GM18498 (cell line): ENCODE measurements at regions not wholly inside any gene's neighbourhood (a gene's known extent, or its start where the extent isn't known, plus 50 kb on each side); places are given as distances from the start of the nearest gene placed in this dataset.

Source experiments
- ATAC-seq: cut with Tn5 transposase; IDR thresholded peaks from one replicate; pipeline ENCODE4 v1.9.1; 2021; ENCODE audit warnings: mild to moderate bottlenecking, moderate library complexity; ENCODE audit not compliant: unreplicated experiment

DNA sequence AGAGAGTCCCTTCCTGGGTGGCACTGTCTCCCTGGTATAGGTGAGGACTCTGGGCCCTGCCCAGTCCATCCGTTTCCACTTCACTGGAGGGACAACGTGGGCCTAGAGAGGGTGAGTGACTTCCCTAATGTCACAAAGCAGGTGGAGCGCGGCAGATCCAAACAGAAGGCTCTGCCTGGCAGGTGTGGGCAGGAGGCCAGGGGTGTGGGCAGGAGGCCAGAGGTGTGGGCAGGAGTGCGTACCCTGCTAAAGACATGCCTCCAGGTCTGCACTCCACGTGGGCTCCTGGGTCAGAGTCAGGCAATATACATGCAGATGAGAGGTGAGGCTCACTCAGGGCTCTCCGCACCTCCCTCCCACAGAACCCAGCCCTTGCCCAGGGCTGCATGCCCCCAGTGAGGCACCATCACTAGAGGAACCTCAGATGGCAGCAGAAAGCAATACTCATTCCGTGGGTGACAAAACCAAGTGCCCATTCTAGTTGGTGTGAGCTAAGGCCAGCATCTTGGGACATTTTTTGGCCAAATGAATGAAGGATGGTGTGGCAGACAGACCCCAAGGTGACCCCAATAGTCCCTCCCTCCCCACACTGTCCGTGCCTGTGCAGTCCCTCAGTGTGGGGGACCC lies 271.6 kb upstream of the RTL1 start:
- ATAC-seq: no peak

DNA sequence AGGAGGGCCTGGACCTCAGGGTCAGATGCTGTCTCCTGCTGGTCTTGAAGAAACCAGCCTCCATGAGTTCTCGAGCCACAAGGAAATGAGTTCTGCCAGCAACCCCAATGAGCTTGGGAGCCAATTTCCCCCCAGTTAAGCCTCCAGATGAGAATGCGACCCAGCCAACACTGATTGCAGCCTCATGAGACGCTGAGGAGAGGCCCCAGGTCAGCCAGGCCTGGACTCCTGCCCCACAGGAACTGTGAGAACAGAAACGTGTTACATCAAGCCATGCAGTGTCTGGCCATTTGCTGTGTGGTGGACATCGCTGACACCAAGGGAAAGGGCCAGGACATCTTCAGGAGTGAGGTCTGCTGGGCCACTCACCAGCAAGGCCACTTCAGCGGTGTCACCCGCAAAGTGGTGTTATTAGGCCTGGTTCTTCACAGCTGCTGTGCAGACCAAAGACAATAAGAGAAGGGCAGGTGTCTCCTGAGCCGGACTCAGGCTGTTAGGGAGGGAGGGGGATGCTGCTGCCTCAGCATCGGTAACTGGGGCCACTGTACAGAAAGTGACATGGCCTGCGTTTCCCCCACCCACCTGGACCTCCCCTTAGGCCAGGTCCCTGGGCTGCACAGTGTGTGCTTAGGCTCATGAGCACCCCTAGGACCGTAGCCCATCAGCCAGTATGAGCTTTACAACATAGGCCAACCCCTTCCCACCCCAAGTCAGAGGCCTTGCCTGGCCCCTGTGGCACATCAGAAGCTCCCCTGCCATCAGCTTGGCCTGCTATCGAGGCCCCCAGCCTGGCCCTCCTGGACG lies 272.4 kb upstream of the RTL1 start:
- ATAC-seq: no peak

DNA sequence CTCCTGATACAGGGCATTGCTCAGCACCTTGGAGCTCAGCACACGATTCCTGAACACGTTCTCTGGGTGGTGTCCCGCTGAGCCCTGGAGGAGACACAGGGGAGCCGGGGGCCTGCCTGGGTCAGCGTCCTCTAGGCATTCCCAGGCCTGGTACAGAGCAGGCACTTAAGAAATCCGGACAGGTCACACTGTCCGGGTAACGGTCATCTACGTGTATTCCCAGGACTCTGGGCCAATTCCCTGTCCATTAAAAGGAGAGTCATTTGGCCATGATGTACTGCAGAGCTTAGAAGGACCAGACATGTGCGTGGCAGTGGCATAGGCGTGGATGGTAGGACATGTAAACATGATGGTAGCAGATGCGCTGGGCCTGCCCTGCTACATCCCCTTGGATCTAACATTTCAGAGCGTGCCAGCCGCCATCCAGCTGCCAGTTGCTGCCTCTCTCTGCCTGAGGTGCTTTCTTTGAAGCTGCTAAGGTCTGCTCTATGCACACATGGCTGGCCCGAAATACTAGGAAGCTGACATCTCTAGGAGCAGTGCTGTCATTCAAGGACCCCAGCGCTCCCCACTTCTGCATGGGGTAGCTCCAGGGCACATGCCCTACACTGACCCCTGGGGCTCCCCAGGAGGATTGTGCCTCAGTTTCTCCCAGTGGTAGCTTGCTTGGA lies 273.1 kb upstream of the RTL1 start:
- ATAC-seq: no peak

DNA sequence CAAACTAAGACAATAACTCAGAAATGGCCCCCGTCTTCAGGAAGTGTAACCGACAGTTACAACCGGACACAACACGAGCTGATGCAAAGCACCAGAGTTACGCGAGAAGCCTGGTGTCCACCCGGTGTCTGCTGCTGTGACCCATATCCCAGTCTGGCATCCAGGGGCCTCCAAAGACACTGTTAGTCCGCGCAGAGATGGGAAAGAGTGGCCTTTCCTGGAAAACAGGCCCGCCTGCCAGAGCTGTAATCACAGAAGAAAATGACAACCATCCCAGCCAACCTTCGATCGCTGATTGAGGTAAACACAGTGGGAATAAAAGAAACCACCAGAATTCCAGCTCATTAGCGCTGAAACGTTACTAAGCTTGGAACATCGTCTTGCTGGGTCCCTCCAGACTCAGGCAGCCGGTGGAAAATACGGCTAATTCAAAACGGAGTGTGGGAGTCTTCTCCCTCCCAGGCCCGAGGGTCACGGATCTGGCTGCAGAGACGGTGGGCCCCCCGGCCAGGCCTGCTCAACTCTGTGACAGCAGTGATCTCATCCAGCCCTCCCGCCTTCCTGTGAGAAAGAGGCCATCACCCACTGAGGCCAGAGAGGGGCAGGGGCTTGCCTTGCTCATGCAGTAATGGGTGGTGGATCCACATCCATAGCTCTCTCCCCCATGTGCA lies 273.9 kb upstream of the RTL1 start:
- no peak for ATAC-seq

DNA sequence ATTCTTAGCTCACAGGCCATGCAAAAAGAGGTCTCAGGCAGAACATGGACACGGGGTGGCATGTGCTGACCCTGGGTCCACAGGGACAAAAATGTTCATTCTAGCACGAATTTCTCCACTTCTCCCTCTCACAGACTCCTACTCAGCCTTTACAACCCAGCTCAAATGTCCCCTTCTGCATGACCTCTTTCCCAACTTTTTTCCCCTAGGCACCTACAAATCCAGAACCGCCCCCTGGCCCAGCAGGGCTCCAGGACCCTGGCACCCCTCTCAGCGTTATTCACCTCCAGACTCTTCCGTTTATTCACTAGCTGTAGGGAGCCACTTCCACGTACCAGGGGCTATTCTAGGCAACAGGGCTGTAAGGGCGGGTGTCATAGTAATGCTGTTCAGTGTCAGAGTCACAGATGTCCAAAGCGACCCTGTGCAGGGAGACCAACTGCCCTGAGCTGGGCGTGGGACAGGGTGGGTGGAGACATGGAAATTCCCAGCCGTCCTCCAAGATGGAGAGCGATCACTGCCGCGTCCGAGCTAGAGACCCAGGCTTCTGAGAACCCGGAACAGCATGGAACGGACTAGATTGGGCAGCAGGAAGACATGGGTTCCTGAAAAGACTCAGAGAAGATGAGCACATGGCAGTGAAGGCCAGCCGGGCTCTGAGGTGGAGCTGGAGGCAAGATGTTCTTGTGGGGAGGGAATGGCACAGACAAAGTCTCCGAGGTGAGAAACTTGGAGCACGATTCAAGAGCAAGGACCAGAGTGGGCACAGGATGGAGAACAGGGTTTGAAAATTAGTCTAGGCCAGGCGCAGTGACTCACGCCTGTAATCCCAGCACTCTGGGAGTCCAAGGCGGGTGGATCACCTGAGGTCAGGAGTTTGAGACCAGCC lies 274.9 kb upstream of the RTL1 start:
- no peak for ATAC-seq

DNA sequence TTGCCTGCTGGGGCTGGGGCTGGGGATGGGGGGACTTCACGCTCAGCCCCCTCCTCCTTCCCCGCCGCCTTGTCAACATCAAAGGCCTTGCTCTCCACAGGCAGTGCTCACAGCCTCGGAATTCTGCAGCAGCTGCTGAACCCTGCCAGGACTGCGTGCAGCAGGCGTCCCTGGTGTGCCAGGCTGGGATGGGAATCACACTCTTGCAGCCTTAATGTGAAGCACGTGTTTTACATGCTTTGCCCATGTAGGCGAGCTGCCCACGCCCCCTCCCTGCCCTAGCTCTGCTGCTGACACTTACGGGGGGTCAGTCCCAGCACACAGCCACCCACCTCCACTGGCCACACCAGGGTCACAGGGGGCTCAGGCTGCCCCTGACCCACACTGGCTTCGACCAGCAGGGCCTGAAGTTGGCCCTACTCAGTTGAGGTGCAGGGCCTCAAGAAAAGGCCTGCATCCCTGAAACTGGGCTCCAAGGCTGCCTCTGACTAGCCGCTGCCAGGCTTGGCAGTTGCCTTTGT lies 276.2 kb upstream of the RTL1 start:
- no peak for ATAC-seq

DNA sequence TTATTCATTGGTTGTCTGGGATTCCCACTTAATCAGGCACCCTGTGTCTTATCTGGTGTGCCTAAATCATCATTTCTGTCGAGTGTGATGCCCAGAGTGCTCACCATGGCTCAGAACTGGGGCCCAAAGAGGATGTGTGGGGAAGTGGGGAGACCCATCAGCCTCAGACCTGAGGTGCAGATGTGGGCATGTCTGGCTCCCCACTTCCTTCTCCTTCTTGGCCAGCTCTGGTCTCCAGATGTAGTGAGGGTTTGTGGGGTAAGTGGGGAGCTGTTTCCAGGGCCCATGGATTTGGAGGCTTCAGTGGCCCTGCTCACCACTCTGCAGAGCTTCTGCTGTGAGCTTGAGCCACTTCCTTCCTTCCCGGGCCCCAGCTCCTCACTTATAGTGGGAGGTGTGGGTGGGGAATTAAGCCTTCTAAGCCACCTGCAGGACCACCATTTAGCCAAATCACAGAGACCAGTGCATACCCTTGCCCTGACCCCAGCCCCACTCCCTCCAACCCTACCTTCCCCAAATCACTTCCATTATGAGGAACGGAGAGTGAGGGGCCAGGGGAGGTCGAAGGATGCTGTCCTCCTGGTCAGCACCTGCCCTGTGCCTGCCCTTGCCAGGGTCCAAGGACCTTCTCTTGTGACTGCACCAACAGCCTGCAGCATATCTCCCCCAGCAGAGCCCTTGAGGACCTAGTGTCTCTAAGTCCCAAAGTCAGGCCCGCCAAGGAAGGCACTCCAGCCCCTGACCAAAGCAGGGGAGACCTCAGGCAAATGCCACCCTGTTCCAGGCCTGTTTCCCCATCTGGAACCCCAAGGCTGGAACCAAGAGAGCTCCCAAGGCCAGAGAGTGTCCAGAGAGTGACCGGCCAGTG lies 278.2 kb upstream of the RTL1 start:
- ATAC-seq: no peak

DNA sequence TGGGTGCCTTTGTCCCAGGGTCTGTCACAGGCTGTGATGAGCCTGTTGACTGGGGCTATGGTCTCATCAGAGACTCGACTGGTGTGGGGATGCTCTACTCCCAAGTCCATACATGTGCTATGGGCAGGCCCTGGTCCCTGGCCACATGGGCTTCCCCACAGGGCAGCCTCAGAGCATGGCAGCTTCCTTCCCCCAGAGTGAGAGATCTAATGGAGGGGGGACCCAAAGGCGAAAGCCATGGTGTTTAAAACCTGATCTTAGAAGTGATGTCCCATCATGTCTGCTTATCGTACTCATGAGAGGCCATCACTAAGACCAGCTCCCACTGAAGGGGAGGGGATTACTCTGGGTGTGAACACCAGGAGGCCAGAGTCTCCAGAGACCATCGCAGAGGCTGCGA lies 279.0 kb upstream of the RTL1 start:
- ATAC-seq: no peak

DNA sequence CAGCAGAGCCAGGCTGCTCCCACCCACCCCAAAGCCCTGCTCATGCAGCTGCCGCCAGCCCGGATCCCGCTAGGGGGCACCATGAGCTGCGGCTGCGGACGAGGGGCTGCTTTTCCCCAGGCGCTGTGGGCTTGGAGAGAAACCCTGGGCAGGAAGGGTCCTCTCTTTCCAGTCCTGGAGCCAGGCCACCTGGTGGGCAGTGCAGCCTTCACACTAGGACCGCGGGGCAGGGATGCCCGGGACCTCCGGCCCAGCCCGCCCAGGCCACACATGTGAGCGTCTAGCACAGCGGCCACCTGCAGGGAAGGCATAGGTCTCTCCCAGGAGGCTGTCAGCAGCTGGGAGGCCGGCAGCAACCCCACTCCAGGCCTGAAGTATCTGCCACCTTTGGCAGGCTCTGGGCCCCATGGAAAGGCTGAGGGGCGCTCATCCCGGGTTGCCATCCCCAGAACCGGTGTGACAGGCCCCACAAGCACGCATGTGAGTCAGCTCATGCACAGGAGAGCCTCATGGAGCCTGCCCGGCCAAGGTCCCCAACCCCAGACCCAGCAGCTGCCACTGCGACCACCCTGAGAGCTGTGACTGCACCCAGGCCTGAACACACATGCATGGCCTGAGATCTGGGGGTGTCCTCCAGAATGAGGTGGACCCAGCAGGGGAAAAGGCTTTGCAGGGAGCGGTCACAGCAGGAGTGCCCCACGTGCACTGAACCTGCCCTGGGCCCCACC lies 280.0 kb upstream of the RTL1 start:
- ATAC-seq: no peak

DNA sequence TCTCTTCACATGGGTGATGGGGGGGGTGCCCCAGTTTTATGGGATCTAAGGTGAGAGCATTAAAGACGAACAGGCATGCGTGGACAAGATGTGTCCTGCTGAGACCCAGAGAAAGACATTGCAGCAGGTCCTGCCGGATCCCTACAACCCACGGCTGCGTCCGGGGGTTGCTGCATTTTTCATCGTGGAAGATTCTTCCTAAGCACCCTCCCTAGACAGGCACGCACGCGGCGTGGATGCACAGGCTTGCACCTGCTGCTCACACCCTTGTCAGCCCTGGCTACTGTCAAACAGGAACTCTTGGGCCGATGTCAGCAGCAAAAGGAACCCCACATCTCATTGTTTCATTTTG lies 280.6 kb upstream of the RTL1 start:
- no peak for ATAC-seq

DNA sequence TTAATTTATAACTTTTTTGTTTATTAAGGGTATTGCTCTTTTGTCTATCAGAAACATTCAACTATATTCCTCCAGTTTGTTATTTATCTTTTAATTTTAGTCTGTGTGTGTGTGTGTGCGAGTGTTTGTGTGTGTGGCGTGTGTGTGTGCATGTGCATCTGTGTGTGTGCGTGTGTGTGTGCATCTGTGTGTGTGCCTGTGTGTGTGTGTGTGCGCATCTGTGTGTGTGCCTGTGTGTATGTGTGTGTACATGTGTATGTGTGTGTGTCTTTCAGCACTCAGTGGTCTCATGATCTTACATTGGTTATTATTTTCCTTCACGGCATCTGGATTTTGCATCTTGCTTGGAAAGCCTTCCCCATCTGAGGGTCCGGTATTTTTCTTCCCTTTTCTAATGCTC lies 281.1 kb upstream of the RTL1 start:
- no peak for ATAC-seq

DNA sequence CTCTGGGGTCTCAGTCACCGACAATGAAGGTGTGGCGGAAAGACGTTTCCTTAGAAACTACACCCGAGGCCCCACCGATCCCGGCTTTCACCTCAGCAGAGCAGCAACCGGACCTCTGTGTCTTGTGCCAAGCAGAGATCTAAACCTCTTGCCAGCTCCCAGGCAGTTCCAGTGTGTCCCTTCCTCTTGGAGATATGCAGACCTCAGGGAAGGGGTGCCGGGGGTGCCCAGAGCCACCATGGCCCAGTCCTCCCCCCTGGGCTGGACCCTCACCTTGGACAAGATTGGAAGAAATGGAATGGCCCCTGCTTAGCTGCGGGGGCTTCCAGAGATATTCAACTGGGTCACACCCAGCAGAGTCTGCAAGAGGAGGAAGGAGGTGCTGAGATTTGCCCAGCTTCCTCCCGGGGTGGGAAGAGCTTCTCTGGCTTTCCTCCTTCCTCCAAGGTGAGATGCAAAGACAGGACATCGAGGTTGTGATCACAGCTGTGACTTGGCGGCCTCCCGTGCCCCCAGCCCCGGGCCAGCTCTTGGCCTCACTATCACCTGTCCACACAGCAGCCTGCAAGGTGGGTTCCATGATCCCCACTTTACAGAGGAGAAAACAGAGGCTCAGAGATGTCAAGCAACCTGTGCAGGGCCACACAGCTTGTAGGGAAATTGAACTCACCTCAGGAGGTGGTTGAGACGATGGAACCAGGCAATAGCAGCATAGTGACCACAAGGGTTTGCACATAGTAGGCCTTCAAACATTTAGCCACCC lies 281.7 kb upstream of the RTL1 start:
- no peak for ATAC-seq

DNA sequence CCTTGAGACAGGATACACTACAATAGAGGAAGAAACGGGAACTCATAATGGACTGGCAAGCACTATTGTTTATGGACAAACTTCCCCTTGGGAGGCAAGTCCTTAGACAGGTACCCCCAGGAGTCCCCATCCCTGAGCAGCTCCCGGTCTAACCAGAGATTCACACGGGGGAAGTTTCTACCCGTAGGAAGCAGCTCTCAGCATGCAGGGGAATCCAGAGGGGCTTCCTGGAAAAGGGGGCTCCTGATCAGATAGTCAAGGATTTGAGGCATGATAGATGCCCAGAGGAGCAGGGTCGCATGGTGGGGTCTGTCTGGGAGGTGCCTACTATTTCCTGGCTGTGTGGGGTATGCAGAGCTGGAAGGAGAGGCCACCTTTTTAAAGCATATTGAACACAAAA lies 282.4 kb upstream of the RTL1 start:
- no peak for ATAC-seq

DNA sequence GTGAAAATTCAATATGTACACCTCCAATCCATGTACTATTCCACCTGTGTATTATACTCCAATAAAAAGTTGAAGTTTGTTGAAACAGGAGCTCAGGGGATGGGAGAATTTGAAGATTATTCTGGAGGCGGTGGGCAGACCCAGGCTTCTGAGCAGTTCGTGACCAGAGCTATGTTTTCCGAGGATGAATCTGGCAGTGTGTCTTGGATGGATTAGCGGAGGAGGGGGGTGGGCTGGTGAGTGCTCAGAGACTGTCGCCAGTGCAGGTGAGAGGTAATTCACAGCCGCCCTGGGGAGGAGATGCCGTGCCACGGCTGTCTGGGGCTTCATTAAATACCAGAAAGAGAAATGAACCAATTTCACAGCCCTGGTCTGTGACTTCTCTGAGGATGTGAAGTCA lies 283.0 kb upstream of the RTL1 start:
- ATAC-seq: no peak

DNA sequence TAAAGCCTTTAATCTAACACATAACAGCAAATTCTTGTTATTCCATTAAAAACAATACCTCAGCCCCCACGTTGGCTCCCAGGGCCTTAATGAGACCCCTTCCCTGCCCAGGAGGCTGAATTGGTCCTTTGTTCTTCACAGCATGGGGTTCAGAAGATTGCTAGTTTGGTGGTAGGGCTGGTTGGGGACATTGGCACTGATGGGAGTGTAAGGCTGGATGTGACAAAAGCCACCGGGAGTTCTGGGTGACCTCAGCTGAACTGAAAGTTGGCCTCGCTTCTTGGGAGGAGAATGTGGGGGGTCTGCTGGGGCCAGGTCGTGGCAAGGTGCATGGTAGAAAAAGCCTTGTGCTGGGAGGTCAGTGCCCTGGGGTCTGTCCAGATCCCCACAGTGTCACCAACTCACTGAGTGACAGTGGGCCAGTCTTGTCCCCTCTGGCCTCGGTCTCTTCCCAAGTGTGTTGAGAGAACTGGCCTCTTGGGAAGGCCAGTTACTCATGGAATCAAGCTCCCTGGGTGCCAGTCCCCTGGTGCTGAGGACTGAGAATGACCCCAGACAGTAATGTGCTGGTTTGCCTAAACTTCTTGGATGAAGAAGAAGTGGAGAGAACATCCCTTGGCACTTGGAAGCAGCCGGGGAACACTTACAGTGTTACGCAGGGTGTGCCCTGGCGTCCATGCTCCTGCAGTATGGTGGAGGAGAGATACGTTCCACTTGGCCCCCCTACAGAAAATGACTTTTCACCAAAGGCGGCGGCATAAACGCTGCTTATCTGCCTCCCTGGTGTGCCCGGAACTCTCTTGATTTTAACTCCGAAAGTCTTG lies 283.7 kb upstream of the RTL1 start:
- ATAC-seq: no peak

DNA sequence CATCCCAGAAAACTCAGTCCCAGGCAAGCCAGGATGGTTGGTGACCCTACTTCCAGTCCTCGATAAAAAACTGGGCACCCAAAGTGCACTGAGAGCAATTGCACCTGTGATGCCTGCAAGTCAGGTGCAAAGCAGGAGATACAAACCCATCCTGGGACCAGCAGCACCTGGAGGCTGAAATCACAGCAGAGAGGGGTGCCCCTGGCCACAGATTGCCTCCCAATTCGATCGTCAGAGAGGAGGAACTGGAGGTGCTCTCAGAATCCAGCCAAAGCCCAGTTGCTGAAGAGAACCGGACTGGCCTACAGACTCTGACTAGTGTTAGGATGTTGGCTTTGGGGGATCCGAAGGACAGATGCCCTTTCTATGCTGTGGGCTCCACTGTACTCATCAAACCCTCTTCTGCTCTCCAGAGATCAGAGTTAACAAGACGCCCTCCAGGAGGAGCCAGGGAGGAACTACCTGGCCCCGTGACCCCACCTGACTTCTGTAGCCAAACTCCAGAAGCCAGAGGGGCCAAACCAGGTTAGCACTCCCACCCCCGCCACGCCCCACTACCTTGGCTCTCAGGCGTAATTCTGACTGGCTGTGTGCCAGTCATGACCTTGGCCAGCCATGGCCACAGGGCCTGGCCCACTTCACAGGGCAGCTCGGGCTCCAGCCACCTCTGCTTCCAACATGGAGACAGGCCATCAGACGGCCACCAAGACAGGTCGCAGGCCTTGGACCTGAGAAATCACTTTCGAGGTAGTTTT lies 284.5 kb upstream of the RTL1 start:
- ATAC-seq: no peak

DNA sequence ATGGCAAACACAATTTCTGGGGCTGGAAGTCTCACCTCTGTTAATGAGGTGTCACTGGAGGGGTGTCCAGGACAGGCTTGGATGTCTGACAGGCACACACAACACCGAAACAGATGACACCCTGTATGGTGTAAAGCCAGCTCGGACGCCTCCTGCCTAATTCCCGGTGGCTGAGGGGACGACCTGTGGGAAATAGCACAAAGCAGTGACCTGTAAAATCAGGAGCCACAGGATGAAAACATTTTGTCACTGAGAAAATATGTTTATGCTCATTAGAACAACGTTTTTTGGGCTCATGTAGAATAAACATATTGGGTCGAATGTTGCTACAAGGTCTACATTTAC lies 285.0 kb upstream of the RTL1 start:
- no peak for ATAC-seq
